Neural progenitor cell (in vitro differentiated cells): ENCODE measurements at regions not wholly inside any gene's neighbourhood (a gene's known extent, or its start where the extent isn't known, plus 50 kb on each side); places are given as distances from the start of the nearest gene placed in this dataset.

ENCODE experiments used
- DNase-seq: peaks from one replicate; pipeline ENCODE4 v3.0.0-alpha.2; 2016; ENCODE audit warnings: low spot score
- H2AFZ ChIP-seq: fragments of 200-600 bp; sonication (generic); replicated peaks from 2 replicates; pipeline ENCODE4 v1.6.1; 2016; ENCODE audit warnings: antibody characterized with exemption
- H3F3A ChIP-seq: fragments of 200-600 bp; sonication (generic); 2 replicates; pipeline ENCODE4 v1.6.1; 2016; ENCODE audit warnings: antibody characterized with exemption, low read depth
- H3K27ac ChIP-seq: fragments of 200-600 bp; sonication (generic); 2 replicates; pipeline ENCODE4 v1.5.1; 2016; ENCODE audit warnings: mild to moderate bottlenecking
- H3K27me3 ChIP-seq: fragments of 200-600 bp; sonication (generic); 2 replicates; pipeline ENCODE4 v1.6.1; 2016; ENCODE audit warnings: mild to moderate bottlenecking, moderate library complexity
- H3K36me3 ChIP-seq: fragments of 200-600 bp; sonication (generic); 2 replicates; pipeline ENCODE4 v1.5.1; 2016
- H3K4me1 ChIP-seq: fragments of 200-600 bp; sonication (generic); 2 replicates; pipeline ENCODE4 v1.6.1; 2016; ENCODE audit warnings: mixed run types
- H3K4me2 ChIP-seq: fragments of 200-600 bp; sonication (generic); 2 replicates; pipeline ENCODE4 v1.6.1; 2016
- H3K4me3 ChIP-seq: fragments of 200-600 bp; sonication (generic); 2 replicates; pipeline ENCODE4 v1.5.1; 2016
- H3K79me2 ChIP-seq: fragments of 200-600 bp; sonication (generic); 2 replicates; pipeline ENCODE4 v1.6.1; 2016; ENCODE audit warnings: low read depth
- H3K9ac ChIP-seq: fragments of 200-600 bp; sonication (generic); 2 replicates; pipeline ENCODE4 v1.6.1; 2016
- H3K9me3 ChIP-seq: fragments of 200-600 bp; sonication (generic); 2 replicates; pipeline ENCODE4 v1.5.1; 2016; ENCODE audit warnings: low read depth
- H4K20me1 ChIP-seq: fragments of 200-600 bp; sonication (generic); 2 replicates; pipeline ENCODE4 v1.6.1; 2016; ENCODE audit warnings: low read depth
- H3K27ac Mint-ChIP-seq: 3 replicates; pipeline ENCODE4 v1.8.0; 2021; ENCODE audit warnings: mixed read lengths
- H3K27me3 Mint-ChIP-seq: 2 replicates; pipeline ENCODE4 v1.8.0; 2022; ENCODE audit warnings: low read depth, mild to moderate bottlenecking, inconsistent platforms, moderate library complexity, mixed read lengths; ENCODE audit not compliant: insufficient read depth
- H3K36me3 Mint-ChIP-seq: 3 replicates; pipeline ENCODE4 v1.8.0; 2021; ENCODE audit warnings: mixed read lengths
- H3K4me1 Mint-ChIP-seq: 3 replicates; pipeline ENCODE4 v1.8.0; 2021; ENCODE audit warnings: mixed read lengths
- H3K4me3 Mint-ChIP-seq: 3 replicates; pipeline ENCODE4 v1.8.0; 2021; ENCODE audit warnings: mild to moderate bottlenecking, moderate library complexity, mixed read lengths
- H3K9me3 Mint-ChIP-seq: 3 replicates; pipeline ENCODE4 v1.8.0; 2020; ENCODE audit warnings: mixed read lengths
- EZH2 ChIP-seq: fragments of 200-600 bp; sonication (generic); IDR thresholded peaks from 2 replicates; pipeline ENCODE4 v1.6.1; 2017; ENCODE audit warnings: antibody characterized with exemption, mild to moderate bottlenecking, moderate library complexity
- EZH2phosphoT487 ChIP-seq: fragments of 200-600 bp; sonication (generic); IDR thresholded peaks from 2 replicates; pipeline ENCODE4 v1.6.1; 2017; ENCODE audit warnings: antibody characterized with exemption
- TF ChIP-seq, protein P1 (sequence below): fragments of 200-600 bp; sonication (generic); IDR thresholded peaks from 2 replicates; pipeline ENCODE4 v1.5.1; 2017; ENCODE audit warnings: antibody characterized with exemption, mild to moderate bottlenecking

DNA sequence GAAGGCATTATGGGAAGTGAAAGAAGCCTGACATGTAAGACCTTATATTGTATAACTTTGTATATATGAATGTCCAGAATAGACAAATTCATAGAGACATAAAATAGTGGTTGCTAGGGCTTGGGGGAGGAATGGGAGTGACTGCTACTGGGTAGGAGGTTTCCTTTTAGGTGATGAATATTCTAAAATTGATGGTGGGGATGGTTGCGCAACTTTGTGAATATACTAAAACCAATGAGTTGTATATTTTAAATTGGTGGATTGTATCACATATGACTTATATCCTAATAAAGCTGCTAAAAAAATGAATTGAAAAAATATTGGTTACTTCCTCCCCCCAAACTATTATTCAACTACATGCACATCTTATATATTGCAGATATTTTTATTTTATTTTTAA lies 70.0 kb downstream of the UCHL1 start:
- Histone ChIP-seq H2AFZ (no peak overlapping the region), H3F3A (peaks cover 4% of the 10 kb centered on the region), H3K4me1 (peaks cover 12% of the 10 kb centered on the region), H3K9ac (no peak overlapping the region), H3K4me2 (no peak overlapping the region), H3K79me2 (no peaks in the 10 kb centered on the region), H3K27me3 (no peaks in the 10 kb centered on the region), H3K9me3 (no peaks in the 10 kb centered on the region), H3K36me3 (no peaks in the 10 kb centered on the region), H4K20me1 (no peaks in the 10 kb centered on the region), H3K27ac (no peak overlapping the region), H3K4me3 (no peak overlapping the region)
- Mint-ChIP-seq H3K27me3 (peaks cover 6% of the 10 kb centered on the region), H3K27ac (no peak overlapping the region), H3K4me1 (peaks cover 20% of the 10 kb centered on the region), H3K4me3 (no peak overlapping the region), H3K36me3 (no peaks in the 10 kb centered on the region), H3K9me3 (peaks cover 3% of the 10 kb centered on the region)
- no peak for DNase-seq
- TF ChIP-seq EZH2phosphoT487: no peak
- TF ChIP-seq, protein P1, sequence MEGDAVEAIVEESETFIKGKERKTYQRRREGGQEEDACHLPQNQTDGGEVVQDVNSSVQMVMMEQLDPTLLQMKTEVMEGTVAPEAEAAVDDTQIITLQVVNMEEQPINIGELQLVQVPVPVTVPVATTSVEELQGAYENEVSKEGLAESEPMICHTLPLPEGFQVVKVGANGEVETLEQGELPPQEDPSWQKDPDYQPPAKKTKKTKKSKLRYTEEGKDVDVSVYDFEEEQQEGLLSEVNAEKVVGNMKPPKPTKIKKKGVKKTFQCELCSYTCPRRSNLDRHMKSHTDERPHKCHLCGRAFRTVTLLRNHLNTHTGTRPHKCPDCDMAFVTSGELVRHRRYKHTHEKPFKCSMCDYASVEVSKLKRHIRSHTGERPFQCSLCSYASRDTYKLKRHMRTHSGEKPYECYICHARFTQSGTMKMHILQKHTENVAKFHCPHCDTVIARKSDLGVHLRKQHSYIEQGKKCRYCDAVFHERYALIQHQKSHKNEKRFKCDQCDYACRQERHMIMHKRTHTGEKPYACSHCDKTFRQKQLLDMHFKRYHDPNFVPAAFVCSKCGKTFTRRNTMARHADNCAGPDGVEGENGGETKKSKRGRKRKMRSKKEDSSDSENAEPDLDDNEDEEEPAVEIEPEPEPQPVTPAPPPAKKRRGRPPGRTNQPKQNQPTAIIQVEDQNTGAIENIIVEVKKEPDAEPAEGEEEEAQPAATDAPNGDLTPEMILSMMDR: no peak
- no peak for TF ChIP-seq EZH2

DNA sequence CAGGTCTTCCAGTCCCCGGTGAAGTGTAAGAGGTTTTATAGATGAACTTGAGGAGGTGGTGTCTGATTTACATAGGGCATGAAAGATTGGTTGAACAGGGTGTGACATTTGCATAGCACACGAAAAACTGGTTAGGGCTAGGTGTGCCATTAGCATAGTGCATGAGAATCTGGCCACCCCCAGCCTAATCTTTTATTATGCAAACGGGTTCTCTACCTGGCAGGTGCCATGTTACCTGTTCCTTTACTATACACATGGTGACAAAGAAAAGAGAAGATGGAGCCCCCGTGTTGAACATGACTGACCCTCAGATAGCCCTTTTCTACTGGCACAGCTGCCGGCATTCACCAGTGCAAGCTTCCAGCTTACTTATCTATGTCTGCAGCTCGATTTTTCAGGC lies 71.0 kb downstream of the UCHL1 start:
- Mint-ChIP-seq H3K27ac (no peak overlapping the region), H3K36me3 (no peaks in the 10 kb centered on the region), H3K27me3 (peaks cover 6% of the 10 kb centered on the region), H3K4me1 (peaks cover 20% of the 10 kb centered on the region), H3K9me3 (peaks cover 2% of the 10 kb centered on the region), H3K4me3 (no peak overlapping the region)
- peaks cover 4% of the 10 kb centered on the region for H3F3A ChIP-seq
- no peak overlapping the region for H3K4me2 ChIP-seq
- no peaks in the 10 kb centered on the region for H4K20me1 ChIP-seq
- no peak overlapping the region for H3K27ac ChIP-seq
- no peaks in the 10 kb centered on the region for H3K27me3 ChIP-seq
- H3K9ac ChIP-seq: no peak overlapping the region
- no peak overlapping the region for H3K4me3 ChIP-seq
- TF ChIP-seq EZH2phosphoT487: no peak
- TF ChIP-seq, protein P1: no peak
- no peak for TF ChIP-seq EZH2
- H3K36me3 ChIP-seq: no peaks in the 10 kb centered on the region
- no peaks in the 10 kb centered on the region for H3K79me2 ChIP-seq
- DNase-seq: no peak
- no peaks in the 10 kb centered on the region for H3K9me3 ChIP-seq
- peaks cover 12% of the 10 kb centered on the region for H3K4me1 ChIP-seq
- H2AFZ ChIP-seq: no peak overlapping the region

DNA sequence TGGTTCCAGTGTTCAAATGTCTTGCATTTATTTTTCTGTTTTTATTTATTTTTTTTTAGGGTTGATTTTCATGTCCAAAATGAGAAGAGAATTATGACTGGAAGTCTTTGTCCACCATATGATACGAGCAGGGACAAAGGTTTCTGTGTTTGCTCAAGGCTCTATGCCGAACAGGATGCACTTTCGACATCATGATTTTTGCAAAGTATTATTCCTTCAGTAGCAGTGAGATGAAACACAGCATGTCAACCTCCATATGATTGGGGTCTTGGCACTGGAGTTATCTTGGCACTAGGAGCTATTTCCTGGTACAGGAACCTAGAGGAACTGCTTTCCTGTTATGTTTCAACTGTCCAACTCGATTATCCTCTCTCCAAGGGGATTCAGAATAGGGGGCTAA lies 72.6 kb downstream of the UCHL1 start:
- no peak overlapping the region for H3K4me3 ChIP-seq
- no peaks in the 10 kb centered on the region for H3K27me3 ChIP-seq
- Mint-ChIP-seq H3K27ac (peak overlapping the region; percentile 22), H3K4me3 (no peak overlapping the region), H3K4me1 (peaks cover 22% of the 10 kb centered on the region), H3K9me3 (peaks cover 2% of the 10 kb centered on the region), H3K36me3 (no peaks in the 10 kb centered on the region), H3K27me3 (peaks cover 6% of the 10 kb centered on the region)
- H3K9me3 ChIP-seq: no peaks in the 10 kb centered on the region
- TF ChIP-seq EZH2 (no peak), EZH2phosphoT487 (no peak)
- H3K4me2 ChIP-seq: no peak overlapping the region
- no peak overlapping the region for H3K27ac ChIP-seq
- H4K20me1 ChIP-seq: no peaks in the 10 kb centered on the region
- peaks cover 4% of the 10 kb centered on the region for H3F3A ChIP-seq
- no peaks in the 10 kb centered on the region for H3K79me2 ChIP-seq
- H3K9ac ChIP-seq: no peak overlapping the region
- no peaks in the 10 kb centered on the region for H3K36me3 ChIP-seq
- DNase-seq: no peak
- H3K4me1 ChIP-seq: peaks cover 12% of the 10 kb centered on the region
- no peak overlapping the region for H2AFZ ChIP-seq

DNA sequence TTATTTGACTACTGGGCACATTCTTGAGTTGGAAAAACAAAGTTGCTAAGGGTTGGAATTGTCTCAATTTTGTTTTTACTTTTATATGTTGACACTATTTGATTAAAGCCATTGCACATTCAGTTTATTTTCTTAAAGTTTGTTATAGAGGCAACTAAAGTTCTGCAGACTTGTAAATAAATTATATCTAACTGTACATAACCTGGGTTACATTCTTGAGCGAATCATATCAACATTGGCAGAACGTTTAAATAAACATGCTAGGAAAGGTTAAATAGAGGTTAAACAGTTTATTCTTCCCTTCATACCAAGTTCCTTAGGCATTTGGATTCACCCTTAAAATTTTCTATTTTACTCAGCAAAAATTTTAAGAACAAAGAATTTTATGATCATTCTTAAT lies 74.5 kb downstream of the UCHL1 start:
- H3K4me1 Mint-ChIP-seq: peaks cover 5% of the 10 kb centered on the region
- H3K9me3 Mint-ChIP-seq: peaks cover 2% of the 10 kb centered on the region
- TF ChIP-seq, protein P1: no peak
- no peak overlapping the region for H3K27ac ChIP-seq
- no peaks in the 10 kb centered on the region for H3K27me3 ChIP-seq
- no peak overlapping the region for H3K4me3 Mint-ChIP-seq
- H3K27ac Mint-ChIP-seq: no peak overlapping the region
- H2AFZ ChIP-seq: no peak overlapping the region
- H3K9me3 ChIP-seq: no peaks in the 10 kb centered on the region
- no peak overlapping the region for H3K9ac ChIP-seq
- no peaks in the 10 kb centered on the region for H3K79me2 ChIP-seq
- peaks cover 3% of the 10 kb centered on the region for H3K27me3 Mint-ChIP-seq
- no peak for DNase-seq
- peaks cover 1% of the 10 kb centered on the region for H3F3A ChIP-seq
- H4K20me1 ChIP-seq: no peaks in the 10 kb centered on the region
- H3K36me3 ChIP-seq: no peaks in the 10 kb centered on the region
- no peaks in the 10 kb centered on the region for H3K36me3 Mint-ChIP-seq
- H3K4me2 ChIP-seq: no peak overlapping the region
- no peak overlapping the region for H3K4me3 ChIP-seq
- H3K4me1 ChIP-seq: peaks cover 3% of the 10 kb centered on the region
